ENCODE measurements at regions not wholly inside any gene's neighbourhood (a gene's known extent, or its start where the extent isn't known, plus 50 kb on each side); places are given as distances from the start of the nearest gene placed in this dataset.
"Not testable (repeated sequence)": the region's sequence is repeated elsewhere in the genome, so short reads cannot be mapped to it uniquely, and the experiment has no call there.

DNA sequence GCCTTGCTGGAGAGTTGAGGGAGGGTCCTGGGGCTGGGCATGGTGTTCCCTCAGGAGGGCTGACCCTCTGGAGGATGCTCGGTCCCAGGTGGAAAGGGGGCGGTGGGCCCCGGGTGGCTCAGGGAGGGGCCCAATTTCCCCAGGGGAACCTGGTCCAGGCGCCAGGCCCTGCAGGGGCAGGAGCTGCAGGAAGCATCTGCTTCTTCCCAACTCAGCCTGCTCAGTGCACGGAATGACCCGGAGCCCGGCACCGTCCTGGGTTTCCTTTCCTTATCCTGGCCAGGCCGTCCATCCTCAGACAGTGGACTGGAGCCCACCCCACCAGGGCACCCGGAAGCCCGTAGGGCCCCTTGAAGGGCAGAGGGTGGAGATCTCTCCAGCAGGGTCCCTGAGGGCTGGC, 235.9 kb downstream of the TMEM121 start:
- TF ChIP-seq, protein P1, sequence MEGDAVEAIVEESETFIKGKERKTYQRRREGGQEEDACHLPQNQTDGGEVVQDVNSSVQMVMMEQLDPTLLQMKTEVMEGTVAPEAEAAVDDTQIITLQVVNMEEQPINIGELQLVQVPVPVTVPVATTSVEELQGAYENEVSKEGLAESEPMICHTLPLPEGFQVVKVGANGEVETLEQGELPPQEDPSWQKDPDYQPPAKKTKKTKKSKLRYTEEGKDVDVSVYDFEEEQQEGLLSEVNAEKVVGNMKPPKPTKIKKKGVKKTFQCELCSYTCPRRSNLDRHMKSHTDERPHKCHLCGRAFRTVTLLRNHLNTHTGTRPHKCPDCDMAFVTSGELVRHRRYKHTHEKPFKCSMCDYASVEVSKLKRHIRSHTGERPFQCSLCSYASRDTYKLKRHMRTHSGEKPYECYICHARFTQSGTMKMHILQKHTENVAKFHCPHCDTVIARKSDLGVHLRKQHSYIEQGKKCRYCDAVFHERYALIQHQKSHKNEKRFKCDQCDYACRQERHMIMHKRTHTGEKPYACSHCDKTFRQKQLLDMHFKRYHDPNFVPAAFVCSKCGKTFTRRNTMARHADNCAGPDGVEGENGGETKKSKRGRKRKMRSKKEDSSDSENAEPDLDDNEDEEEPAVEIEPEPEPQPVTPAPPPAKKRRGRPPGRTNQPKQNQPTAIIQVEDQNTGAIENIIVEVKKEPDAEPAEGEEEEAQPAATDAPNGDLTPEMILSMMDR (IDR thresholded peaks at IDR 0.05), result not testable (repeated sequence)
- TF ChIP-seq POLR2A (IDR thresholded peaks at IDR 0.05), result not testable (repeated sequence)

Measured in testis (tissue), 2 donors.